C4-2B (cell line): ENCODE measurements at regions not wholly inside any gene's neighbourhood (a gene's known extent, or its start where the extent isn't known, plus 50 kb on each side); places are given as distances from the start of the nearest gene placed in this dataset.
"Not testable (repeated sequence)": the region's sequence is repeated elsewhere in the genome, so short reads cannot be mapped to it uniquely, and the experiment has no call there.

Source experiments
- H3K27ac ChIP-seq: fragments of 450-650 bp; 2 replicates; pipeline ENCODE4 v1.5.1; 2017
- ZFX ChIP-seq: fragments of 450-650 bp; IDR thresholded peaks from 2 replicates; pipeline ENCODE4 v1.6.1; 2017
- TF ChIP-seq, protein P1 (sequence below): fragments of 450-650 bp; conservative IDR thresholded peaks from 2 replicates; pipeline ENCODE4 v1.5.1; 2017; ENCODE audit warnings: mild to moderate bottlenecking

DNA sequence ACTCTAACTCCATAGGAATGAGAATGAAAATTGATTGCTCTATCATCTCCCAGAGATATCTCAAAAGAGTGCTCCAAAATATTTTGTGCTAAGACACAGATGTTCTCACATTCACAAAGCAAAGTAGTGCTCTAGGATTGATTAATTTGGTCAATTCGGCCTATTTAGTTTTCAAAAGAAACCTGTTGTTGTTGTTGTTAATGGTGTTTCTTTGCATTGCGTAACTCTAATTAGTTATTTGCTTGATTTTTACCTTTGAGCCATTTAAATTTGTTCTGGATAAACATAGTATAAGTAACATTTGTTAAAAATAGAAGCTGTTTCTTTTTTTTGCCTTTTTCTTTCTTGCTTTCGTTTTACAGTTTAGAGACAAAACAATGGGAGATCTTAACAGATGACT lies 382.5 kb downstream of the CAAP1 start:
- H3K27ac ChIP-seq, result no peak overlapping the region
- TF ChIP-seq, protein P1, sequence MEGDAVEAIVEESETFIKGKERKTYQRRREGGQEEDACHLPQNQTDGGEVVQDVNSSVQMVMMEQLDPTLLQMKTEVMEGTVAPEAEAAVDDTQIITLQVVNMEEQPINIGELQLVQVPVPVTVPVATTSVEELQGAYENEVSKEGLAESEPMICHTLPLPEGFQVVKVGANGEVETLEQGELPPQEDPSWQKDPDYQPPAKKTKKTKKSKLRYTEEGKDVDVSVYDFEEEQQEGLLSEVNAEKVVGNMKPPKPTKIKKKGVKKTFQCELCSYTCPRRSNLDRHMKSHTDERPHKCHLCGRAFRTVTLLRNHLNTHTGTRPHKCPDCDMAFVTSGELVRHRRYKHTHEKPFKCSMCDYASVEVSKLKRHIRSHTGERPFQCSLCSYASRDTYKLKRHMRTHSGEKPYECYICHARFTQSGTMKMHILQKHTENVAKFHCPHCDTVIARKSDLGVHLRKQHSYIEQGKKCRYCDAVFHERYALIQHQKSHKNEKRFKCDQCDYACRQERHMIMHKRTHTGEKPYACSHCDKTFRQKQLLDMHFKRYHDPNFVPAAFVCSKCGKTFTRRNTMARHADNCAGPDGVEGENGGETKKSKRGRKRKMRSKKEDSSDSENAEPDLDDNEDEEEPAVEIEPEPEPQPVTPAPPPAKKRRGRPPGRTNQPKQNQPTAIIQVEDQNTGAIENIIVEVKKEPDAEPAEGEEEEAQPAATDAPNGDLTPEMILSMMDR, result no peak
- TF ChIP-seq ZFX, result no peak

GRCh38 chr9:26508897-26509296 lies 383.7 kb downstream of the CAAP1 start:
- TF ChIP-seq ZFX, result no peak
- TF ChIP-seq, protein P1, result no peak
- H3K27ac ChIP-seq, result no peak overlapping the region

DNA sequence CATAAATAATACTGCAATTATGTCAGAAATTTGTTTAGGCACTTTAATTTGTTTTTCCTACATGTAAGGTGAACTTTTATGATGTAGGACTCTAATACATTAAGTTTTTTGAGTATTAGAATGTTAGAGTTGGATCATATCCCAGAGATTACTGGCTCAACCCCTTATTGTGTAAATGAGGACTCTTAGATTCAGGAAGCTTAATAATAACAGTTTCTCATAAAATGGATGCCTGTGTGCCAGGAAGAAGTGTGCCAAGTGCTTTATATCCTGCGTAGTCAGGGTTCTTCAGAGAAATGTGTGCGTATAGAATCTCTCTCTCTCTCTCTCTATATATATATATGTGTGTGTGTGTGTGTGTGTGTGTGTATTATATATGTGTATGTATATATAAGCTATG lies 388.5 kb downstream of the CAAP1 start:
- no peak overlapping the region for H3K27ac ChIP-seq
- TF ChIP-seq, protein P1, result no peak
- TF ChIP-seq ZFX, result no peak

DNA sequence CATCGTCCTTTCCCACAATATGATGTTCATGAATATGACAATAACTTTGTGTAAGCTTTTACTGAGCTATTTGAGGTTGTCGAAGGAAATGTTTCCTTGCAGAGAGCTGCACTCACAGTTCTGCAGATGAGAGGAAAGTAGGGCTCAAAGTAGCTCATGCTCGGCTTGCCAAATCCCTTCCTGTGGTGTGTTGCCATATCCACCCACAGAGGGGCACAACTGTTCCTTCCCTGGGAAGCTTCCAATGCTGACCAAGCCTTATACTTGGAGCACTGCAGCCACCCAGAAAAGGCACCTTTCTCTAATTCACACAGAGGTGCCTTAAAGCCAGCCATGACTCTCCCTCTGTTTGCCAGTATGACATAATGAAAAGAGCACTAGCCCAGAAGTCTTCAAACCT lies 390.3 kb downstream of the CAAP1 start:
- no peak for TF ChIP-seq ZFX
- TF ChIP-seq, protein P1, result peak; percentile 5; the same call in 1 of the 2 replicates
- H3K27ac ChIP-seq, result no peak overlapping the region

DNA sequence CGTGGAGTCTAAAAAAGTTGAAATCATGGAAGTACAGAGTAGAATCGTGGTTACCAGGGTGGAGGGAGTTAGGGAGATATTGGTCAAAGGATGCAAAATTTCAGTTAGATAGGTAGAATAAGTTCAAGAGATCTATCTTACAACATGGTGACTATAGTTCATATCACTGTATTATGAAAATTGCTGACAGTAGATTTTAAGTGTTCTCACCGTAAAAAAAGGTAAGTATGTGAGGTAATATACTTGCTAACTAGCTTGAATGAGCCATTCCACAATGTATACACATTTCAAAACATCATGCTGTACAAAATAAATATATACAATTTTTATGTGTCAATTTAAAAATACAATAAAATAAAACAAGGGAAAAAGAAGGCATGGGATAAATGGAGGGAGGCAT lies 392.1 kb downstream of the CAAP1 start:
- no peak overlapping the region for H3K27ac ChIP-seq
- TF ChIP-seq, protein P1, result no peak
- TF ChIP-seq ZFX, result no peak

GRCh38 chr9:26492608-26493521 lies 399.7 kb downstream of the CAAP1 start:
- H3K27ac ChIP-seq, result not testable (repeated sequence)

DNA sequence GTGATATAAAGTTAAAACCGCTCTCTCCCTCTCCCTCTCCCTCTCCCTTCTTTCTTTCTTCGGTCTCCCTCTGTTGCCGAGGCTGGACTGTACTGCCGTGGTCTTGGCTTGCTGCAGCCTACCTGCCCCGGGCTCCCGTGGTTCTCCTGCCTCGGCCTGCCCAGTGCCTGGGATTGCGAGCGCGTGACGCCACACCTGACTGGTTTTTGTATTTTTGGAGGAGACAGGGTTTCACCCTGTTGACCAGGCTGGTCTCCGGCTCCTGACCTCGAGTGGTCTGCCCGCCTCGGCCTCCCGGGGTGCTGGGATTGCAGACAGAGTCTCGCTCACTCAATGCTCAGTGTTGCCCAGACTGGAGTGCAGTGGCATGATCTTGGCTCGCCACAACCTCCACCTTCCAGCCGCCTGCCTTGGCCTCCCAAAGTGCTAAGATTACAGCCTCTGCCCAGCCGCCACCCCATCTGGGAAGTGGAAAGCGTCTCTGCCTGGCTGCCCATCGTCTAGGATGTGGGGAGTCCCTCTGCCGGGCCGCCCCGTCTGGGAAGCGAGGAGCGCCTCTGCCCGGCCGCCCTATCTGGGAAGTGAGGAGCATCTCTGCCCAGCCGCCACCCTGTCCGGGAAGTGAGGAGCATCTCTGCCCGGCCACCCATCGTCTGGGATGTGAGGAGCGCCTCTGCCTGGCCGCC lies 400.5 kb downstream of the CAAP1 start:
- not testable (repeated sequence) for H3K27ac ChIP-seq

GRCh38 chr9:26483991-26484390 lies 408.6 kb downstream of the CAAP1 start:
- TF ChIP-seq, protein P1, result no peak
- TF ChIP-seq ZFX, result no peak
- H3K27ac ChIP-seq, result no peak overlapping the region
